ENCODE measurements at regions not wholly inside any gene's neighbourhood (a gene's known extent, or its start where the extent isn't known, plus 50 kb on each side); places are given as distances from the start of the nearest gene placed in this dataset.

DNA sequence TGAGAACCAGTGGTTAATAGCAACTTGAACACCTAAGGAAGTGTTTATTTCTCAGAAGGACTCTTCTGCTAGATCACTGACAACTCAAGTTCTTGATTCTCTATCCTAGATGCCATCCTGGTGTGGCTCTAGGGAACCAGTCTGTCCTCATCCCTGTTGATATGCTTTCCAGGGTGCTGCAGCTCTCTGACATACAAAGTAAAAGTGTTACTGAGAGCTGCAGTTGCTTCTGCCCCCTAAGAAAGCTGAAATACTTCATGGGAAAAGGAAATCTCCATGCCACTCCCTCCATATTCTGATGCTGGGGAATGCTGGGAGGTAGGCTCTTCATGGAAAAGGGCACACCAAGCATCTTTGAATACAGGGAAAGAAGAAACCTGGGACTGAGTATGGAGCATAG, 168.1 kb downstream of the KLF6 start:
- no peak overlapping the region for H3K4me3 ChIP-seq (ENCODE audit: low read length in 2 of 2)
- H3K27ac ChIP-seq (ENCODE audit: low read depth in 2 of 2, low read length in 2 of 2) = no peak overlapping the region
- no peak overlapping the region for H3K9ac ChIP-seq (ENCODE audit: low read depth in 1 of 2, low read length in 2 of 2)
- no peaks in the 10 kb centered on the region for H3K4me1 ChIP-seq (ENCODE audit: control insufficient read depth in 2 of 2, insufficient read depth in 2 of 2, low read length in 2 of 2)
- no peaks in the 10 kb centered on the region for H3K36me3 ChIP-seq (ENCODE audit: control insufficient read depth in 2 of 2, insufficient read depth in 2 of 2, low read length in 2 of 2)
- no peaks in the 10 kb centered on the region for H3K27me3 ChIP-seq (ENCODE audit: control insufficient read depth in 2 of 2, insufficient read depth in 2 of 2, low read length in 2 of 2)
- no peaks in the 10 kb centered on the region for H3K9me3 ChIP-seq (ENCODE audit: control insufficient read depth in 2 of 2, low read length in 2 of 2)

DNA sequence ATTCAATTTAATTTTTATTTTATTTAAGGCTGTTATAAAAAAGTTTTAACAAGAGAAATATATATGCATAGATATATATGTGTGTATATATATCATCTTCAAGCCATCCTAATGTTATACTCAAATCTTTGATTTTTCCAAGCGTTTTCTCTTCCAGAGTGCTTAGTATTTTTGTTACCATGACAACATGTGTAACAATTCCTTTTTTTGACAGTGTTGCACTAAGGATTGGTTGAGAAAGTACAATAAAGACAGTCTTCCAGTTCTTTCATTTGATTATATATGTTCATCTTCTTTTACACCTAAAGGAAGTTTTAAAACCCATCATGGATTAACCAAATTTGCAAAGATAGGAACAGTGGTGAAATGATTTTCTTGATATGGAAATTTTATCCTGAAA, 171.7 kb downstream of the KLF6 start:
- H3K27me3 ChIP-seq (ENCODE audit: control insufficient read depth in 2 of 2, insufficient read depth in 2 of 2, low read length in 2 of 2) = no peaks in the 10 kb centered on the region
- H3K4me3 ChIP-seq (ENCODE audit: low read length in 2 of 2) = no peak overlapping the region
- no peak overlapping the region for H3K27ac ChIP-seq (ENCODE audit: low read depth in 2 of 2, low read length in 2 of 2)
- no peaks in the 10 kb centered on the region for H3K36me3 ChIP-seq (ENCODE audit: control insufficient read depth in 2 of 2, insufficient read depth in 2 of 2, low read length in 2 of 2)
- H3K4me1 ChIP-seq (ENCODE audit: control insufficient read depth in 2 of 2, insufficient read depth in 2 of 2, low read length in 2 of 2) = no peaks in the 10 kb centered on the region
- no peak overlapping the region for H3K9ac ChIP-seq (ENCODE audit: low read depth in 1 of 2, low read length in 2 of 2)
- no peaks in the 10 kb centered on the region for H3K9me3 ChIP-seq (ENCODE audit: control insufficient read depth in 2 of 2, low read length in 2 of 2)

DNA sequence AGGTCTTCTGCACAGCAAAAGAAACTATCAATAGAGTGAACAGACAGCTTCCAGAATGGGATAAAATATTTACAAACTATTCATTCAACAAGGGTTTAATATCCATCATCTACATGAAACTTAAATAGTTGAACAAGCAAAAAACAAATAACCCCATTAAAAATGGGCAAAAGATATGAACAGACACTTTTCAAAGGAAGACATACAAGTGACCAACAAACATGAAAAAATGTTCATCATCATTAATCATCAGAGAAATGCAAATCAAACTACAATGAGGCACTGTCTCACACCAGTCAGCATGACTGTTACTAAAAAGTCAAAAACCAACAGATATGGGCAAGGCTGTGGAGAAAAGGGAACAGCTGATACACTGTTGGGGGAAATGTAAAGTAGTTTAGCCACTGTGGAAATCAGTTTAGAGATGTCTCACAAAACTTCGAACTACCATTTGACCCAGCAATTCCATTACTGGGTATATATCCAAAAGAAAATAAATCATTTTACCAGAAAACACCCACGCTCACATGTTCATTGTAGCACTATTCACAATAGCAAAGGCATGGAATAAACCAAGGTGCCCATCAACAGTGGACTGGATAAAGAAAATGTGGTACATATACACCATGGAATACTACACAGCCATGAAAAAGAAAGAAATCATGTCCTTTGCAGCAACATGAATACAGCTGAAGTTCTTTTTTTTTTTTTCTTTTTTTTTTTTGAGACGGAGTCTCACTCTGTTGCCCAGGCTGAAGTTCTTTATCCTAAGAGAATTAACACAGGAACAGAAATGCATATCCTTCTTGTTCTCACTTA, 172.6 kb downstream of the KLF6 start:
- peaks cover 0 to 3% of the 10 kb centered on the region in 2 donors for H3K9me3 ChIP-seq (ENCODE audit: control insufficient read depth in 2 of 2, low read length in 2 of 2)
- no peak overlapping the region for H3K9ac ChIP-seq (ENCODE audit: low read depth in 1 of 2, low read length in 2 of 2)
- H3K36me3 ChIP-seq (ENCODE audit: control insufficient read depth in 2 of 2, insufficient read depth in 2 of 2, low read length in 2 of 2) = no peaks in the 10 kb centered on the region
- H3K27ac ChIP-seq (ENCODE audit: low read depth in 2 of 2, low read length in 2 of 2) = no peak overlapping the region
- no peaks in the 10 kb centered on the region for H3K27me3 ChIP-seq (ENCODE audit: control insufficient read depth in 2 of 2, insufficient read depth in 2 of 2, low read length in 2 of 2)
- no peak overlapping the region for H3K4me3 ChIP-seq (ENCODE audit: low read length in 2 of 2)
- no peaks in the 10 kb centered on the region for H3K4me1 ChIP-seq (ENCODE audit: control insufficient read depth in 2 of 2, insufficient read depth in 2 of 2, low read length in 2 of 2)

DNA sequence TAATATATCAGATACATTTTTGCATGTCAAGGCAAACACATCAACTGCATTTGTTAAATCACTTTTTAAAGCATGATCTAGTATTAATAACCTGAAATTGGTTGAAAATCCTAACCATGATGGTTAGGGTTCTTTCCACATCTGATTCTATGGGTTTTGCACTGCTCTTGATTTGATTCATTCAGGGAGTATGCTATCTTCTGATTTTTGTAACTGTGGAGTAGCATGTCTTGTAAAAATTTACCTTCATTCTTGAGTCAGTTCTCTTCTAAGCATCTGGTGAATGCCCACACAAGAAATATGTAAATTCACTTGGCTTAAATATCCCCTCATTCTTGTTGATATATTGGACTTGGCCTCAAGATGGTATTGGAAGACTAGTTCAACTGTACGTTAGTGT, 178.7 kb downstream of the KLF6 start:
- Histone ChIP-seq H3K4me1 (ENCODE audit: control insufficient read depth in 2 of 2, insufficient read depth in 2 of 2, low read length in 2 of 2) (no peaks in the 10 kb centered on the region), H3K9me3 (ENCODE audit: control insufficient read depth in 2 of 2, low read length in 2 of 2) (peaks cover 0 to 3% of the 10 kb centered on the region in 2 donors), H3K36me3 (ENCODE audit: control insufficient read depth in 2 of 2, insufficient read depth in 2 of 2, low read length in 2 of 2) (no peaks in the 10 kb centered on the region), H3K9ac (ENCODE audit: low read depth in 1 of 2, low read length in 2 of 2) (no peak overlapping the region), H3K27me3 (ENCODE audit: control insufficient read depth in 2 of 2, insufficient read depth in 2 of 2, low read length in 2 of 2) (no peaks in the 10 kb centered on the region), H3K27ac (ENCODE audit: low read depth in 2 of 2, low read length in 2 of 2) (no peak overlapping the region), H3K4me3 (ENCODE audit: low read length in 2 of 2) (no peak overlapping the region)

- Histone ChIP-seq H3K9me3 (ENCODE audit: control insufficient read depth in 2 of 2, low read length in 2 of 2) (peaks cover 0 to 3% of the 10 kb centered on the region in 2 donors), H3K4me3 (ENCODE audit: low read length in 2 of 2) (no peak overlapping the region), H3K4me1 (ENCODE audit: control insufficient read depth in 2 of 2, insufficient read depth in 2 of 2, low read length in 2 of 2) (no peaks in the 10 kb centered on the region), H3K9ac (ENCODE audit: low read depth in 1 of 2, low read length in 2 of 2) (no peak overlapping the region), H3K36me3 (ENCODE audit: control insufficient read depth in 2 of 2, insufficient read depth in 2 of 2, low read length in 2 of 2) (no peaks in the 10 kb centered on the region), H3K27ac (ENCODE audit: low read depth in 2 of 2, low read length in 2 of 2) (no peak overlapping the region), H3K27me3 (ENCODE audit: control insufficient read depth in 2 of 2, insufficient read depth in 2 of 2, low read length in 2 of 2) (no peaks in the 10 kb centered on the region)
Measured at GRCh38 chr10:3605882-3606281, 179.1 kb downstream of the KLF6 start.

- no peak overlapping the region for H3K27ac ChIP-seq (ENCODE audit: low read depth in 2 of 2, low read length in 2 of 2)
- no peak overlapping the region for H3K4me3 ChIP-seq (ENCODE audit: low read length in 2 of 2)
- H3K9me3 ChIP-seq (ENCODE audit: control insufficient read depth in 2 of 2, low read length in 2 of 2) = no peaks in the 10 kb centered on the region
- H3K9ac ChIP-seq (ENCODE audit: low read depth in 1 of 2, low read length in 2 of 2) = no peak overlapping the region
- H3K27me3 ChIP-seq (ENCODE audit: control insufficient read depth in 2 of 2, insufficient read depth in 2 of 2, low read length in 2 of 2) = no peaks in the 10 kb centered on the region
- H3K36me3 ChIP-seq (ENCODE audit: control insufficient read depth in 2 of 2, insufficient read depth in 2 of 2, low read length in 2 of 2) = no peaks in the 10 kb centered on the region
- peaks cover 0 to 3% of the 10 kb centered on the region in 2 donors for H3K4me1 ChIP-seq (ENCODE audit: control insufficient read depth in 2 of 2, insufficient read depth in 2 of 2, low read length in 2 of 2)
Measured at GRCh38 chr10:3595736-3596135, 189.3 kb downstream of the KLF6 start.

GRCh38 chr10:3593611-3594010, 191.4 kb downstream of the KLF6 start:
- H3K9ac ChIP-seq (ENCODE audit: low read depth in 1 of 2, low read length in 2 of 2) = no peak overlapping the region
- no peak overlapping the region for H3K4me3 ChIP-seq (ENCODE audit: low read length in 2 of 2)
- no peaks in the 10 kb centered on the region for H3K4me1 ChIP-seq (ENCODE audit: control insufficient read depth in 2 of 2, insufficient read depth in 2 of 2, low read length in 2 of 2)
- H3K36me3 ChIP-seq (ENCODE audit: control insufficient read depth in 2 of 2, insufficient read depth in 2 of 2, low read length in 2 of 2) = no peaks in the 10 kb centered on the region
- no peaks in the 10 kb centered on the region for H3K27me3 ChIP-seq (ENCODE audit: control insufficient read depth in 2 of 2, insufficient read depth in 2 of 2, low read length in 2 of 2)
- H3K9me3 ChIP-seq (ENCODE audit: control insufficient read depth in 2 of 2, low read length in 2 of 2) = no peaks in the 10 kb centered on the region
- H3K27ac ChIP-seq (ENCODE audit: low read depth in 2 of 2, low read length in 2 of 2) = no peak overlapping the region

DNA sequence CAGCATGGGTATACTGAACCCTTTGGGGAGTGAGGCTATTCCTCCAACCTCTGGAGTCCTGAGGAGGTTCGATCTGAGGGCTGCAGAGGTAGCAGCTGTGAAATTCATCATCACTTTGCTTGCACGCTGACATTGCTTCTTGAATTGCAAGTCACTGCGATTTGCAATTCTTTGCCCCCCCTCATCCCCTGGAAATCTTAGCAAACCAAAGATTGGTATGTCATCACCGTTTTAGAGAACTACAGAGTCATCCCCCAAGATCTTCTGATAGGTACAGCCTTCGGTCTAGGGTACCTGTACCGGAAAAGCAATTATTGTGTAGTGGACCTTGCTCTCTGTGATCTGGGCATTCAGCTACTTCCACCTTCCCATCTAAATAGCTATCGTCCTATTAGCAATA, 192.6 kb downstream of the KLF6 start:
- H3K4me3 ChIP-seq (ENCODE audit: low read length in 2 of 2) = no peak overlapping the region
- H3K27me3 ChIP-seq (ENCODE audit: control insufficient read depth in 2 of 2, insufficient read depth in 2 of 2, low read length in 2 of 2) = no peaks in the 10 kb centered on the region
- no peak overlapping the region for H3K27ac ChIP-seq (ENCODE audit: low read depth in 2 of 2, low read length in 2 of 2)

DNA sequence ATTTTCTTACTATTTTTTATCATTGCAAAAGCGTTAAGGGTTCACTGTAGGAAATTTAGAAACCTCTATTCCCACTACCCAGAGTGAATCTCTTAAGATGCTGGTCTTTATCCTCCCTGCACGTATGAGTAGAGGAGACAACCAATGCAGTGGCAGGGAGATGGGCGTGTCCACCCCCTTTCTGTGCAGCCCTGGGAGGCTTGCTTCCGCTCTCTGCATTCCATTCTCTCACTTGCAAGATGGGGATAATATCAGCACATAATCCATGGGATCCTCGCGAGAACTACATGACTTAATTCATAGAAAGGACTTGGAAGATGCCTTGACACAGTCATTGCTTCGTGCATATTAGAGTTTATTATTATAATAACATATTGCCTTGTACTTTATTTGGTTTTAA, 196.2 kb downstream of the KLF6 start:
- no peaks in the 10 kb centered on the region for H3K4me1 ChIP-seq (ENCODE audit: control insufficient read depth in 2 of 2, insufficient read depth in 2 of 2, low read length in 2 of 2)
- H3K9ac ChIP-seq (ENCODE audit: low read depth in 1 of 2, low read length in 2 of 2) = no peak overlapping the region
- no peaks in the 10 kb centered on the region for H3K36me3 ChIP-seq (ENCODE audit: control insufficient read depth in 2 of 2, insufficient read depth in 2 of 2, low read length in 2 of 2)
- no peaks in the 10 kb centered on the region for H3K9me3 ChIP-seq (ENCODE audit: control insufficient read depth in 2 of 2, low read length in 2 of 2)
- H3K4me3 ChIP-seq (ENCODE audit: low read length in 2 of 2) = no peak overlapping the region
- no peaks in the 10 kb centered on the region for H3K27me3 ChIP-seq (ENCODE audit: control insufficient read depth in 2 of 2, insufficient read depth in 2 of 2, low read length in 2 of 2)
- H3K27ac ChIP-seq (ENCODE audit: low read depth in 2 of 2, low read length in 2 of 2) = no peak overlapping the region

More for the DNA sequence above, 192.6 kb downstream of the KLF6 start:
- H3K4me1 ChIP-seq (ENCODE audit: control insufficient read depth in 2 of 2, insufficient read depth in 2 of 2, low read length in 2 of 2) = no peaks in the 10 kb centered on the region
- no peak overlapping the region for H3K9ac ChIP-seq (ENCODE audit: low read depth in 1 of 2, low read length in 2 of 2)
- H3K9me3 ChIP-seq (ENCODE audit: control insufficient read depth in 2 of 2, low read length in 2 of 2) = no peaks in the 10 kb centered on the region
- H3K36me3 ChIP-seq (ENCODE audit: control insufficient read depth in 2 of 2, insufficient read depth in 2 of 2, low read length in 2 of 2) = no peaks in the 10 kb centered on the region

DNA sequence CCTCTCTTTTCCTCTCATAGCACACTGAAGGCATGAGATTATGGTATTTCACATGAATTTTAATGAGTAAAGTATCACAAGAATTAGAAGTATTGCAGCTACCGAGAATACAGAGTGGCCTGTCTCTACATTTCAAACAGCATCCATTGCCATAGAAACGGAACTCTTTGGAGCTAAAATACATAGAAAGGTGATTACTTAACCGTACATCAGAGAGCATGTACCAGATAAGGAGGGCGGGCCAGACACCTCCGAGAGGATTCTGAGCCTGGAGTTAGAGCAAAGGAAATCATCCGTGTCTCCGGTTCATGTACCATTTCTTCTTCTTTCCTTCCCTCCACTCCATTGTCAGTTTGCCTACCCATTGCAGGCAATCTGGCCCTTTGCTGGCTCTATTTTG, 196.7 kb downstream of the KLF6 start:
- Histone ChIP-seq H3K36me3 (ENCODE audit: control insufficient read depth in 2 of 2, insufficient read depth in 2 of 2, low read length in 2 of 2) (no peaks in the 10 kb centered on the region), H3K9me3 (ENCODE audit: control insufficient read depth in 2 of 2, low read length in 2 of 2) (no peaks in the 10 kb centered on the region), H3K27ac (ENCODE audit: low read depth in 2 of 2, low read length in 2 of 2) (no peak overlapping the region), H3K4me3 (ENCODE audit: low read length in 2 of 2) (no peak overlapping the region), H3K27me3 (ENCODE audit: control insufficient read depth in 2 of 2, insufficient read depth in 2 of 2, low read length in 2 of 2) (no peaks in the 10 kb centered on the region), H3K9ac (ENCODE audit: low read depth in 1 of 2, low read length in 2 of 2) (no peak overlapping the region), H3K4me1 (ENCODE audit: control insufficient read depth in 2 of 2, insufficient read depth in 2 of 2, low read length in 2 of 2) (no peaks in the 10 kb centered on the region)
